OCI-LY7 (cell line): ENCODE measurements at regions not wholly inside any gene's neighbourhood (a gene's known extent, or its start where the extent isn't known, plus 50 kb on each side); places are given as distances from the start of the nearest gene placed in this dataset.

Experiments
- EZH2phosphoT487 ChIP-seq: fragments of 200-600 bp; sonication (generic); IDR thresholded peaks from 2 replicates; pipeline ENCODE4 v1.6.1; 2018; ENCODE audit warnings: low read depth, borderline replicate concordance, mild to moderate bottlenecking, mixed run types, antibody characterized with exemption, low read length, moderate library complexity, mixed read lengths
- TF ChIP-seq, protein P1 (sequence below): fragments of 200-600 bp; sonication (generic); conservative IDR thresholded peaks from 2 replicates; pipeline ENCODE4 v1.5.1; 2014; ENCODE audit warnings: mild to moderate bottlenecking, antibody characterized with exemption, low read length, moderate library complexity, mixed read lengths

DNA sequence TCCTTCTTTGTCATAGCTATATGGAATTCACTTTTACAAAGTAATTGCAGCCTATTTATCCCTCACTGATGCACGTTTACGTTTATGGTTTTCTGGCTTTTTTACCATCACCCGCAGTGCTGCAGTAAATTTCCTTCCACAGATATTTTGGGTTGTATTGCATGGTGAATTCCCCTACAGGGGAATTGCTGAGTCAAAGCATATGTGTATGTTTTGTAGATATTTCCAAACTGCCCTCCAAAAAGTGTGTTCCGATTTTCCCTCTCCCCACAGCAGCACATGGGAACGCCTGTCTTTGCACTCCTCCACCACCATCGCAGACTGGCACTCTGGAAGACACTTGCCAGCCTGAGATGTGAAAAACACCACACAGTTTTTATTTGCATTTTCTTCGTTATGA is 80.6 kb upstream of the UXS1 start:
- TF ChIP-seq, protein P1, sequence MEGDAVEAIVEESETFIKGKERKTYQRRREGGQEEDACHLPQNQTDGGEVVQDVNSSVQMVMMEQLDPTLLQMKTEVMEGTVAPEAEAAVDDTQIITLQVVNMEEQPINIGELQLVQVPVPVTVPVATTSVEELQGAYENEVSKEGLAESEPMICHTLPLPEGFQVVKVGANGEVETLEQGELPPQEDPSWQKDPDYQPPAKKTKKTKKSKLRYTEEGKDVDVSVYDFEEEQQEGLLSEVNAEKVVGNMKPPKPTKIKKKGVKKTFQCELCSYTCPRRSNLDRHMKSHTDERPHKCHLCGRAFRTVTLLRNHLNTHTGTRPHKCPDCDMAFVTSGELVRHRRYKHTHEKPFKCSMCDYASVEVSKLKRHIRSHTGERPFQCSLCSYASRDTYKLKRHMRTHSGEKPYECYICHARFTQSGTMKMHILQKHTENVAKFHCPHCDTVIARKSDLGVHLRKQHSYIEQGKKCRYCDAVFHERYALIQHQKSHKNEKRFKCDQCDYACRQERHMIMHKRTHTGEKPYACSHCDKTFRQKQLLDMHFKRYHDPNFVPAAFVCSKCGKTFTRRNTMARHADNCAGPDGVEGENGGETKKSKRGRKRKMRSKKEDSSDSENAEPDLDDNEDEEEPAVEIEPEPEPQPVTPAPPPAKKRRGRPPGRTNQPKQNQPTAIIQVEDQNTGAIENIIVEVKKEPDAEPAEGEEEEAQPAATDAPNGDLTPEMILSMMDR, result no peak
- no peak for TF ChIP-seq EZH2phosphoT487
